ENCODE measurements at regions not wholly inside any gene's neighbourhood (a gene's known extent, or its start where the extent isn't known, plus 50 kb on each side); places are given as distances from the start of the nearest gene placed in this dataset.

DNA sequence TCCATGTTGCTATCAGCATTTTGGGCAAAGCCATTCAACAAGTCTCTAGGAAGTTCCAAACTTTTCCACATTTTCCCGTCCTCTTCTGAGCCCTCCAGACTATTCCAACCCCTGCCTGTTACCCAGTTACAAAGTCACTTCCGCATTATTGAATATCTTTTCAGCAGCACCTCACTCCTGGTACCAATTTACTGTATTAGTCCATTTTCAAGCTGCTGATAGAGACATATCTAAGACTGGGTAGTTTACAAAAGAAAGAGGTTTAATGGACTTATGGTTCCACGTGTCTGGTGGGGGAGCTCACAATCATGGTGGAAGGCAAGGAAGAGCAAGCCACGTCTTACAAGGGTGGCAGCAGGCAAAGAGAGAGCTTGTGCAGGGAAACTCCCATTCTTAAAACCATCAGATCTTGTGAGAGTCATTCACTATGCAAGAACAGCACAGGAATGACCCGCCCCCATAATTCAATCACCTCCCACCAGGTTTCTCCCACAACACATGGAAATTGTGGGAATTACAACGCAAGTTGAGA, 435.6 kb upstream of the GRM7 start:
- no peak for TF ChIP-seq CTCF (conservative IDR thresholded peaks at IDR 0.05)
- no peak for TF ChIP-seq EZH2 (IDR thresholded peaks at IDR 0.05; ENCODE audit: low read depth)
